PC-9 (cell line): ENCODE measurements at regions not wholly inside any gene's neighbourhood (a gene's known extent, or its start where the extent isn't known, plus 50 kb on each side); places are given as distances from the start of the nearest gene placed in this dataset.

ENCODE experiments used
- BruUV-seq: library from RNA; stranded (reverse); fragments of 400-500 nt; replicated peaks from 2 replicates; lab custom pipeline; 2021; lab: Mats Ljungman, UMichigan
- CTCF ChIA-PET: fragments of 300-600 bp; sonication (Branson Sonifier 250); formaldehyde crosslinking; loops from one replicate; lab custom pipeline; 2022; ENCODE audit warnings: antibody characterized with exemption; lab: Charles Lee
- POLR2A ChIA-PET: fragments of 300-600 bp; sonication (Branson Sonifier 250); formaldehyde crosslinking; loops from one replicate; lab custom pipeline; 2022; ENCODE audit warnings: antibody characterized with exemption; ENCODE audit not compliant: unreplicated experiment; lab: Charles Lee
- DNase-seq, 2 experiments: peaks; one replicate each; pipeline versions ENCODE4 v3.0.0 to v3.0.0-alpha.2; 2015 to 2022; ENCODE audit warnings: mixed read lengths in 1 of 2
- H2AFZ ChIP-seq: fragments of 200-600 bp; sonication (generic); 2 replicates; pipeline ENCODE4 v1.8.1; 2017; ENCODE audit warnings: antibody characterized with exemption
- H3F3A ChIP-seq: fragments of 200-600 bp; sonication (generic); 2 replicates; pipeline ENCODE4 v1.8.1; 2017; ENCODE audit warnings: antibody characterized with exemption, mild to moderate bottlenecking, low read depth; ENCODE audit not compliant: insufficient read depth
- H3K27ac ChIP-seq: fragments of 200-600 bp; sonication (generic); 2 replicates; pipeline ENCODE4 v1.6.1; 2016; ENCODE audit warnings: mixed run types
- H3K27me3 ChIP-seq: fragments of 200-600 bp; sonication (generic); 2 replicates; pipeline ENCODE4 v1.6.1; 2016; ENCODE audit warnings: low read depth, mixed run types; ENCODE audit not compliant: insufficient read depth
- H3K36me3 ChIP-seq: fragments of 200-600 bp; sonication (generic); 2 replicates; pipeline ENCODE4 v1.6.1; 2016; ENCODE audit warnings: low read depth, mixed run types
- H3K4me1 ChIP-seq: fragments of 200-600 bp; sonication (generic); replicated peaks from 2 replicates; pipeline ENCODE4 v1.6.1; 2016; ENCODE audit warnings: mixed run types; ENCODE audit not compliant: insufficient read depth
- H3K4me2 ChIP-seq: fragments of 200-600 bp; sonication (generic); 2 replicates; pipeline ENCODE4 v1.6.1; 2017; ENCODE audit warnings: mixed run types
- H3K4me3 ChIP-seq: fragments of 200-600 bp; sonication (generic); 2 replicates; pipeline ENCODE4 v1.6.1; 2016; ENCODE audit warnings: mixed run types
- H3K79me2 ChIP-seq: fragments of 200-600 bp; sonication (generic); 2 replicates; pipeline ENCODE4 v1.6.1; 2017; ENCODE audit warnings: low read depth, mixed run types
- H3K9me2 ChIP-seq: fragments of 200-600 bp; sonication (generic); 2 replicates; pipeline ENCODE4 v1.8.1; 2017; ENCODE audit warnings: mild to moderate bottlenecking; ENCODE audit not compliant: insufficient read depth
- H3K9me3 ChIP-seq: fragments of 200-600 bp; sonication (generic); 2 replicates; pipeline ENCODE4 v1.8.1; 2016; ENCODE audit warnings: low read depth; ENCODE audit not compliant: insufficient read depth
- H4K20me1 ChIP-seq: fragments of 200-600 bp; sonication (generic); 2 replicates; pipeline ENCODE4 v1.8.1; 2017; ENCODE audit not compliant: insufficient read depth
- CTCF ChIP-seq: fragments of 200-600 bp; sonication (generic); conservative IDR thresholded peaks from 2 replicates; pipeline ENCODE4 v1.6.1; 2017; ENCODE audit warnings: mixed run types, antibody characterized with exemption, mild to moderate bottlenecking, moderate library complexity
- EZH2 ChIP-seq: fragments of 200-600 bp; sonication (generic); IDR thresholded peaks from 2 replicates; pipeline ENCODE4 v1.8.0; 2017; ENCODE audit warnings: antibody characterized with exemption, low read depth
- intact Hi-C: fragments of 100-400 bp; cut with micrococcal nuclease; formaldehyde crosslinking; loops from one replicate; pipeline ENCODE4 v1.10.0; 2022; ENCODE audit not compliant: unreplicated experiment

- H3K36me3 ChIP-seq = no peaks in the 10 kb centered on the region
- H3K4me1 ChIP-seq = no peaks in the 10 kb centered on the region
- no peaks in the 10 kb centered on the region for H3K9me2 ChIP-seq
- no TSS peak for BruUV-seq
- H3K9me3 ChIP-seq = no peaks in the 10 kb centered on the region; the same call in 1 of the 2 replicates
- TF ChIP-seq EZH2 = no peak
- no peak for TF ChIP-seq CTCF
- H3K4me3 ChIP-seq = no peak overlapping the region
- peaks cover 78% of the 10 kb centered on the region for H3K27me3 ChIP-seq
- no peak overlapping the region for H3K27ac ChIP-seq
- no peaks in the 10 kb centered on the region for H3K79me2 ChIP-seq
- H2AFZ ChIP-seq = no peak overlapping the region
- H4K20me1 ChIP-seq = no peaks in the 10 kb centered on the region
- intact Hi-C loops = no loop called here
- no peak overlapping the region for H3K4me2 ChIP-seq
- H3F3A ChIP-seq = no peaks in the 10 kb centered on the region
- DNase-seq = peak in 1 of 2 experiments; percentile 61
- CTCF ChIA-PET = no interaction called here
- POLR2A ChIA-PET = no interaction called here
Observed at GRCh38 chr20:60108397-60108796, 150.2 kb downstream of the CDH26 start.

DNA sequence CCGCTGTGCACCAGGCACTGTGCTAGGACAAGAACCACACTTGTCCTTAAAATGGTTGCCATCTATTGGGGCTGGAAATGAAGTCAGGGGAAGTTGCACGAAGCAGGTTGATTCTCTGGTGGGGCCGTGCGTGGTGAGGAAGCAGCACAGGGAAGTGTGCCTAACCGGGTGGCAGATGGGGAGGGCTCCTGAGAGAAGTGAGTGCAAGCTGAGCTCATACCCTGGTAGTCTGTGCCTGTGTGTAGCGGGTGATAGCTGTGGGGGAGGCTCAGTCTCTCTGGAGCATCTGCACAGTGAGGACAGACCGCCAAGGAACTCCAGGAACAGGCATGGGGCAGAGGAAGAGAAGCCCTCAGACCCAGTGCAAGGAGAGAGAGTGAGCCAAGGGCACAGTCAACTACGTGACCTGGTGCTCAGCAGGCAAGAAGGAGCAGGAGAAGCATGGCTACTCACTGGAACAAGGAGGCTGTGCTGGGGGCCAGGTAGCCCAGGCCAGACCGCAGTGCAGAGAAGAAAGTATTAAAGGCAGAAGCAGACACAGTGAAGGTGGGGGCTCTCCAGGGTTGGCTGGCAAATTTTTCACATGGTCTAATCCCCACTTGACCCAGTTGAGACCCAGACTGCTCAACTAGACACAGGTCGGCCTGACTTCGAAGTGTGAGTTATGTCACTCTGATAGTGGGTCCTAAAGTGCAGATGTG, 155.0 kb downstream of the CDH26 start:
- DNase-seq = no peak
- Histone ChIP-seq H3K4me2 (no peak overlapping the region), H4K20me1 (no peaks in the 10 kb centered on the region), H3K9me2 (no peaks in the 10 kb centered on the region), H3K4me3 (no peak overlapping the region), H3K36me3 (no peaks in the 10 kb centered on the region), H3K27me3 (peaks cover 92% of the 10 kb centered on the region), H3K4me1 (no peaks in the 10 kb centered on the region), H3K79me2 (no peaks in the 10 kb centered on the region), H2AFZ (no peak overlapping the region), H3K27ac (no peak overlapping the region), H3F3A (no peaks in the 10 kb centered on the region), H3K9me3 (no peaks in the 10 kb centered on the region)
- ChIA-PET CTCF (no interaction called here), POLR2A (no interaction called here)
- BruUV-seq = no TSS peak
- intact Hi-C loops = no loop called here
- TF ChIP-seq CTCF (no peak), EZH2 (no peak)

GRCh38 chr20:60113771-60114170, 155.5 kb downstream of the CDH26 start:
- Histone ChIP-seq H4K20me1 (no peaks in the 10 kb centered on the region), H3K79me2 (no peaks in the 10 kb centered on the region), H3K27me3 (peaks cover 92% of the 10 kb centered on the region), H3K4me1 (no peaks in the 10 kb centered on the region), H3K4me2 (no peak overlapping the region), H3K27ac (no peak overlapping the region), H3K36me3 (no peaks in the 10 kb centered on the region), H3K4me3 (no peak overlapping the region), H3K9me2 (no peaks in the 10 kb centered on the region), H3F3A (no peaks in the 10 kb centered on the region), H2AFZ (no peak overlapping the region), H3K9me3 (no peaks in the 10 kb centered on the region)
- no TSS peak for BruUV-seq
- CTCF ChIA-PET = no interaction called here
- POLR2A ChIA-PET = no interaction called here
- intact Hi-C loops = no loop called here
- TF ChIP-seq EZH2 (no peak), CTCF (no peak)
- DNase-seq = no peak
